GM10266 (cell line): ENCODE measurements at regions not wholly inside any gene's neighbourhood (a gene's known extent, or its start where the extent isn't known, plus 50 kb on each side); places are given as distances from the start of the nearest gene placed in this dataset.
"Not testable (repeated sequence)": the region's sequence is repeated elsewhere in the genome, so short reads cannot be mapped to it uniquely, and the experiment has no call there.

Experiments
- DNase-seq: peaks from one replicate; pipeline ENCODE4 v3.0.0; 2012; ENCODE audit errors: extremely low spot score
- TF ChIP-seq, protein P1 (sequence below): IDR thresholded peaks from 2 replicates; pipeline ENCODE4 v1.5.1; 2012; ENCODE audit warnings: mild to moderate bottlenecking, low read depth; ENCODE audit not compliant: control insufficient read depth, insufficient read depth; ENCODE audit errors: missing control alignments

DNA sequence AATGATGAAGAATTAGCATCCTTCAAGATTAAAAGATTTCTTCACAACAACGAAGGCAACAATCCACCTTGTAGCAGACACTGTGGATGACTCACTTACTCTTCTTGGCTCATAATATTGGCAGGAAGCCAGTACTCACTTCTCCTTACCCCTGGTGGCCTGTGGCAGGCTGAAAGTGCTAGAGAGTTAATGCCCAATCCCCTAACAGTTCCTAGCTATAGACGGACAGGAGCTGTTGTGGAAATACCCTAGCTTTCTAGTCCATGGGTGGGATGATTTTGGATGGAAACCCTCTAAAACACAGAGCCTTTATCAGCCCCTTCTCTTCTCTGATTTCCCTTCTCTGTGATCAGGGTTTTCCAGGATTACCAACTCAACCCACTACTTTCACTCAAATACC lies 128.6 kb upstream of the NYAP2 start:
- TF ChIP-seq, protein P1, sequence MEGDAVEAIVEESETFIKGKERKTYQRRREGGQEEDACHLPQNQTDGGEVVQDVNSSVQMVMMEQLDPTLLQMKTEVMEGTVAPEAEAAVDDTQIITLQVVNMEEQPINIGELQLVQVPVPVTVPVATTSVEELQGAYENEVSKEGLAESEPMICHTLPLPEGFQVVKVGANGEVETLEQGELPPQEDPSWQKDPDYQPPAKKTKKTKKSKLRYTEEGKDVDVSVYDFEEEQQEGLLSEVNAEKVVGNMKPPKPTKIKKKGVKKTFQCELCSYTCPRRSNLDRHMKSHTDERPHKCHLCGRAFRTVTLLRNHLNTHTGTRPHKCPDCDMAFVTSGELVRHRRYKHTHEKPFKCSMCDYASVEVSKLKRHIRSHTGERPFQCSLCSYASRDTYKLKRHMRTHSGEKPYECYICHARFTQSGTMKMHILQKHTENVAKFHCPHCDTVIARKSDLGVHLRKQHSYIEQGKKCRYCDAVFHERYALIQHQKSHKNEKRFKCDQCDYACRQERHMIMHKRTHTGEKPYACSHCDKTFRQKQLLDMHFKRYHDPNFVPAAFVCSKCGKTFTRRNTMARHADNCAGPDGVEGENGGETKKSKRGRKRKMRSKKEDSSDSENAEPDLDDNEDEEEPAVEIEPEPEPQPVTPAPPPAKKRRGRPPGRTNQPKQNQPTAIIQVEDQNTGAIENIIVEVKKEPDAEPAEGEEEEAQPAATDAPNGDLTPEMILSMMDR = no peak
- DNase-seq = peak; percentile 57

DNA sequence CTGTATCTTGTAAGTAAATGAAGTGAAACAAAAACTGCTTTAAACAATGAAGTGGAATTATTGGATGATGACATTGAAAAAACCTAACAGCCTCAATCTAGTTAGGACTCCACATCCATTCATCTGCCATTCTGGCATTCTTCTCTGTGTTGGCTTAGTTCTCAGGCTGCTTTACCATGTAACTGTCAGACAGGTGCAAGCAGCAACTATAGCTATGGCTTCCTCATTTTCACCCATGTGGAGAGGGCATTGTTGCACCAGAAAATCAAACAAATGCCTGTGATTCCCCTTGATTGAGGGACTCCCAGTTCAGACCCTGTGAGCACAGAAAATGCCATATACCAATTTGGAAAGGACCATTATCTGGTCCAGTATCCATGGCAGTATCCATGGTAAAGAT lies 129.5 kb upstream of the NYAP2 start:
- TF ChIP-seq, protein P1 = no peak
- no peak for DNase-seq

DNA sequence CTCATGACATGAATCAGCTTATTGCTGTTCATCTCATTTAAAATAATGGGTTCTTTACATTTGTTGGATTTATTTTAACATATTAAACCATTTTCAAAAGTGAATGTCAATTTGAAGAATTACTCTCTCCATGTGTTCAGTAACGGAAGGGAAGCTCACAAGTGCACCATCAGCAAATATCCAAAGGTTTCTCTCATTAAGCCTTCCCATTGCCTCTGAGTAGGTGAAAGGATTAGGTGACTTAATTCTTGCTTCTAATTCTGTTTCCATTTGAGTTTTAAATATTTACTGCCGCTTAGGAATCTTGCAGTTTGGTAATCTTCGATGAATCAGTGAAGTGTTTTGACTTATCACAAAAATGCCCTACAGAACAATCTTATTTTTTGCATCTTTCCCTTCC lies 145.1 kb upstream of the NYAP2 start:
- TF ChIP-seq, protein P1 = no peak
- DNase-seq = no peak

DNA sequence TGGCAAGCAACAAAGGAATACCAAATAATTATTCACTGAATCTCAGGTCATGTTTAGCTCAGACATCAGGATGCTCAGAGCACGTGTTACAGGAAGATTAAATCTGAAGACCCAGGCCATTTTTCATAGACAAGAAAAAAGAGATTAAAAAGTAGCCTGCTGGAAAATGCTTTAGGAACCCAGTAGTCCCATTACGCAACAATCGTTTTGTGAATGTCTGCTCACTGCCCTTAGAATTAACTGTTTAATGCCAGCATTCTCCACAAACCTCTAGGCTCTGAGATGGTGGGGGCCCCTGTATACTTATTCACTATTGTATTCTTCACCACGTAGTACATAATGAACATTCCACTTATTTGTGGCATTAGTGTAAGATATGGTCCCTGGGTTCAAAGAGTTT lies 154.6 kb upstream of the NYAP2 start:
- no peak for DNase-seq

DNA sequence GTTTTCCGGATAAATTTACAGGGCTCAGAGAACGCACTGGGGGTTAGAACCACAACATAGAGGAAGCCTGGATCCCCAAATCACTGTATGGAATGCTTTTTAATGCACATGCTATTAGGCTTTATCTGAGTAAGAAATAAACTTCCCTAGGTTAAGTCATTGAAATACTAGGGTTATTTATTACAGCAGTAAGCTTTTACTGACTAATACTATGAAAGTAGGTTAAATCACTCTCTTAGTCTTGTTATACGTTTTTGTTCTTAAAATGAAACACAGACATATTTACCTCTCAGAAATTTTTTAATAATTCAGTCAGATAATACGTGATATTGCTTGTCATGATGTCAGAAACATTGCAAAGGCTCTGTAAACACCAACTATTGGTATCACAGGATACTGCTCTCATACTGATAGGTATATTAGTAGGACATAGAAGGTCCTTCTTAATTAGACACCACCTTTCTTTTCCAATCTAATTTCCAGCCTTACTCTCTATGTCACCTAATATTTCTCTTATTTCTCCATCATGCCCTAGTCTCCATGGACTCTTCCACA lies 162.7 kb upstream of the NYAP2 start:
- TF ChIP-seq, protein P1 = no peak
- DNase-seq = no peak

More for the DNA sequence above, 154.6 kb upstream of the NYAP2 start:
- TF ChIP-seq, protein P1 = no peak

DNA sequence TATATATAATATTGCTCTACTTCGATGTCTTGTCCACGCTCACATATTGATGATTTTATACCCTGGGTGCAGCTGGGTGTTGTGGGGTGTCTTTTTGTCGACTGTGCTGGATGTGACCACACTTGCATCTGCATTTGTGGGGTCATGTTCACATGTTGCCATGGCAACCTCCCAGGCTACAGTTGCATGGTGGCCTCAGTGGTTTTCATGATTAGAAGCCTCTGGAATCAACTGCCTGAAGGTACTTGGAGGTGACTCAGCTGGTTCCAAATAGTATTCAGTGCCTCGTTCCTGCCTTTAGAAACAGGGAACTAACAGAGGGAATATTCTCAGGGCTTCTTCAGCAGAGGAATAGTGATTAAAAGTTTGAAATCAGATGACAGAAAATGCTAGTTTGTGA lies 166.3 kb upstream of the NYAP2 start:
- DNase-seq = no peak
- TF ChIP-seq, protein P1 = no peak

DNA sequence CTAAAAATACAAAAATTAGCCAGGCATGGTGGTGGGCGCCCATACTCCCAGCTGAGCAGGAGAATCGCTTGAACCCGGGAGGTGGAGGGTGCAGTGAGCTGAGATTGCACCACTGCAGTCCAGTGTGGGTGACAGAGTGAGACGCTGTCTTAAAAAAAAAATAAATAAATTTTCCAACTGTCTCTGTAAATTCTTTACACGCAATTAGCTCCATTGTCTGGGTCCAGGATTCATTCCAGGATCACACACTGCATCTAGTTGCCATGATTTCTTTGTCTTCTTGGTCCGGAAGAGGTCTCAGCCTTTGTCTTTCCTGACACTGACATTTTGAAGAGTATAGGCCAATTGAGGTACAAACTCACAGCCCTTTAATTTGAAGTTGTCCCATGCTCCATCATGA lies 167.6 kb upstream of the NYAP2 start:
- TF ChIP-seq, protein P1 = no peak

DNA sequence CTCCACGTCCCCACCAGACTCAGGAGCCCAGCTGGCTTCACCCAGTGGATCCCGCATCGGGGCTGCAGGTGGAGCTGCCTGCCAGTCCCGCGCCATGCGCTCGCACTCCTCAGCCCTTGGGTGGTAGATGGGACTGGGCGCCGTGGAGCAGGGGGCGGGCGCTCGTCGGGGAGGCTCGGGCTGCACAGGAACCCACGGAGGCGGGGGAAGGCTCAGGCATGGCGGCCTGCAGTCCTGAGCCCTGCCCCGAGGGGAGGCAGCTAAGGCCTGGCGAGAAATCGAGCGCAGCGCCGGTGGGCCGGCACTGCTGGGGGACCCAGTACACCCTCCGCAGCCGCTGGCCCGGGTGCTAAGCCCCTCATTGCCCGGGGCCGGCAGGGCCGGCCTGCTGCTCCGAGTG lies 170.2 kb upstream of the NYAP2 start:
- DNase-seq = not testable (repeated sequence)

More for the DNA sequence above, 167.6 kb upstream of the NYAP2 start:
- DNase-seq = no peak
